Body of pancreas (tissue), 4 donors: ENCODE measurements at regions not wholly inside any gene's neighbourhood (a gene's known extent, or its start where the extent isn't known, plus 50 kb on each side); places are given as distances from the start of the nearest gene placed in this dataset.

Experiments
- ATAC-seq: fragments of 150-250 bp; one replicate; pipeline ENCODE4 v1.9.1; 2016
- DNase-seq, 4 donors: peaks; one replicate each; pipeline ENCODE4 v3.0.0-alpha.2; 2019
- H3K27ac ChIP-seq, 4 donors: fragments of 200-600 bp; sonication (generic); 1 replicate in 3 of 4; 2 replicates in 1 of 4; pipeline versions ENCODE4 v1.5.1 to v1.6.1; 2016 to 2019; ENCODE audit warnings: mild to moderate bottlenecking in 1 of 4, mixed read lengths in 1 of 4, moderate library complexity in 1 of 4
- H3K27me3 ChIP-seq, 2 donors: fragments of 200-600 bp; sonication (generic); one replicate each; pipeline ENCODE4 v1.6.0; 2016; ENCODE audit warnings: mild to moderate bottlenecking in 1 of 2
- H3K36me3 ChIP-seq, 2 donors: fragments of 200-600 bp; sonication (generic); replicated peaks in 1 of 2; 2 replicates each; pipeline ENCODE4 v1.5.1; 2016; ENCODE audit warnings: low read depth in 2 of 2; ENCODE audit not compliant: insufficient read depth in 1 of 2
- H3K4me1 ChIP-seq: fragments of 200-600 bp; sonication (generic); one replicate; pipeline ENCODE4 v1.6.0; 2016
- H3K4me3 ChIP-seq, 2 donors: fragments of 200-600 bp; sonication (generic); 1 replicate in 1 of 2; 2 replicates in 1 of 2; pipeline ENCODE4 v1.5.1; 2016 to 2019
- H3K9me3 ChIP-seq, 3 donors: fragments of 200-600 bp; sonication (generic); 1 replicate in 2 of 3; 2 replicates in 1 of 3; pipeline ENCODE4 v1.5.1; 2016
- POLR2A ChIP-seq, 3 donors: fragments of 450-650 bp; IDR thresholded peaks; one replicate each; pipeline ENCODE4 v1.6.1; 2016; ENCODE audit warnings: antibody characterized with exemption in 3 of 3, mild to moderate bottlenecking in 2 of 3
- WGBS, 2 donors: methylation state at CpG; one replicate each; pipeline ENCODE4 v1.1.5; 2017; 5-methylcytosine and 5-hydroxymethylcytosine counted together
- intact Hi-C: fragments of 100-400 bp; cut with DNase I; formaldehyde crosslinking; loops from one replicate; pipeline ENCODE4 v1.15.1; 2023
- TF ChIP-seq, protein P1 (sequence below), 7 experiments: fragments of 450-650 bp in 4 of 7; fragments of 200-600 bp in 3 of 7; sonication (generic) in 3 of 7; IDR thresholded peaks; one replicate each; pipeline ENCODE4 v1.5.1; 2016 to 2019; ENCODE audit warnings: antibody characterized with exemption in 7 of 7

DNA sequence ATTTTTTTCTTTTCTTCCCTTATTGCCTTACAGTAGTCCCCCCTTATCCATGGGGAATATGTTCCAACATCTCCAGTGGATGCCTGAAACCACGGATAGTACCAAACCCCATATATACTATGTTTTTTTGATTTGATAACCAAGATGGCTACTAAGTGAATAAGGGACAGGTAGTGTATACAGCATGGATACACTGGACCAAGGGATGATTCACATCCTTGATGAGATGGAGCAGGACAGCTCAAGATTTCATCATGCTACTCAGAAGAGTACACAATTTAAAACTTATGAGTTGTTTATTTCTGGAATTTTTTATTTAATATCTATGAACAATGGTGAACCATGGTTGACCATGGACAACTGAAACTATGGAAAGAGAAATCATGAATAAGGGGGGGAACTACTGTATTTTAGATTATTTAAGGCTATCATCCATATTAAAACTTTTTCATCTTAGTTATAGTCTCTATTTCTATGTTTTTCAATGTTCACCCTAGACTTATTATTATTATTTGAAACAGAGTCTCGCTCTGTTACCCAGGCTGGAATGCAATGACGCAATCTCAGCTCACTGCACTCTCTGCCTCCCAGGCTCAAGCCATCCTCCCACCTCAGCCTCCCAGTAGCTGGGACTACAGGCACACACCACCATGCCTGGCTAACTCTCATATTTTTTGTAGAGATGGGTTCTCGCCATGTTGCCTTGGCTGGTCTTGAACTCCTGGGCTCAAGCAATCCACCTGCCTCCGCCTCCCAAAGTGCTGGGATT is 188.0 kb upstream of the PELI2 start:
- DNase-seq: no peak
- Histone ChIP-seq H3K27me3 (no peaks in the 10 kb centered on the region), H3K36me3 (no peaks in the 10 kb centered on the region), H3K4me1 (peaks cover 38% of the 10 kb centered on the region), H3K4me3 (no peak overlapping the region), H3K27ac (no peak overlapping the region), H3K9me3 (no peaks in the 10 kb centered on the region)
- ATAC-seq: no peak
- intact Hi-C loops: no loop called here
- WGBS, 2 donors: 96 to 97% methylated on average over 5 of the region's 5 CpGs
- TF ChIP-seq, protein P1, sequence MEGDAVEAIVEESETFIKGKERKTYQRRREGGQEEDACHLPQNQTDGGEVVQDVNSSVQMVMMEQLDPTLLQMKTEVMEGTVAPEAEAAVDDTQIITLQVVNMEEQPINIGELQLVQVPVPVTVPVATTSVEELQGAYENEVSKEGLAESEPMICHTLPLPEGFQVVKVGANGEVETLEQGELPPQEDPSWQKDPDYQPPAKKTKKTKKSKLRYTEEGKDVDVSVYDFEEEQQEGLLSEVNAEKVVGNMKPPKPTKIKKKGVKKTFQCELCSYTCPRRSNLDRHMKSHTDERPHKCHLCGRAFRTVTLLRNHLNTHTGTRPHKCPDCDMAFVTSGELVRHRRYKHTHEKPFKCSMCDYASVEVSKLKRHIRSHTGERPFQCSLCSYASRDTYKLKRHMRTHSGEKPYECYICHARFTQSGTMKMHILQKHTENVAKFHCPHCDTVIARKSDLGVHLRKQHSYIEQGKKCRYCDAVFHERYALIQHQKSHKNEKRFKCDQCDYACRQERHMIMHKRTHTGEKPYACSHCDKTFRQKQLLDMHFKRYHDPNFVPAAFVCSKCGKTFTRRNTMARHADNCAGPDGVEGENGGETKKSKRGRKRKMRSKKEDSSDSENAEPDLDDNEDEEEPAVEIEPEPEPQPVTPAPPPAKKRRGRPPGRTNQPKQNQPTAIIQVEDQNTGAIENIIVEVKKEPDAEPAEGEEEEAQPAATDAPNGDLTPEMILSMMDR (IDR thresholded peaks at IDR 0.05): no peak
- TF ChIP-seq POLR2A (IDR thresholded peaks at IDR 0.05): no peak

DNA sequence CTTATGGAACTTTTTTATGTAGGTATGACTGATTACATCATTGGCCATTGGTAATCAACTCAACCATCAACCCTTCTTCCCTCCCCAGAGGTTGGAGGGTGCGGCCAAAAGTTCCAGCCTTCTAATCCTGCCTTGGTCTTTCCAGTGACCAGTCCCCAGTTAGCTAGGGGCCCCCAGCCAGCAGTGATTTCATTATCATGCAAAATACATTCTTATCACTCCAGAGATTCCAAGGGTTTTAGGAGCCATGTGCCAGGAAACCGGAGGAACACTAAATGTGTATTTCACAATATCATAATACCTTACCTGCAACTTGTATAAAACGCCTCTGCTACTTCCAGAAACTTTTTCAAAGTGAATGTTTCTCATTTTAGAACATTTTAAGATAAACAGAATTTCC is 181.5 kb upstream of the PELI2 start:
- H3K36me3 ChIP-seq: no peaks in the 10 kb centered on the region
- 36 to 52% methylated on average over 3 of the region's 3 CpGs for WGBS, 2 donors
- no peak for TF ChIP-seq POLR2A (IDR thresholded peaks at IDR 0.05)
- TF ChIP-seq, protein P1 (IDR thresholded peaks at IDR 0.05): no peak
- H3K27ac ChIP-seq: no peak overlapping the region
- peaks cover 11% of the 10 kb centered on the region for H3K4me1 ChIP-seq
- no peak overlapping the region for H3K4me3 ChIP-seq
- intact Hi-C loops: no loop called here
- ATAC-seq: no peak
- H3K9me3 ChIP-seq: no peaks in the 10 kb centered on the region
- H3K27me3 ChIP-seq: no peaks in the 10 kb centered on the region
- no peak for DNase-seq

DNA sequence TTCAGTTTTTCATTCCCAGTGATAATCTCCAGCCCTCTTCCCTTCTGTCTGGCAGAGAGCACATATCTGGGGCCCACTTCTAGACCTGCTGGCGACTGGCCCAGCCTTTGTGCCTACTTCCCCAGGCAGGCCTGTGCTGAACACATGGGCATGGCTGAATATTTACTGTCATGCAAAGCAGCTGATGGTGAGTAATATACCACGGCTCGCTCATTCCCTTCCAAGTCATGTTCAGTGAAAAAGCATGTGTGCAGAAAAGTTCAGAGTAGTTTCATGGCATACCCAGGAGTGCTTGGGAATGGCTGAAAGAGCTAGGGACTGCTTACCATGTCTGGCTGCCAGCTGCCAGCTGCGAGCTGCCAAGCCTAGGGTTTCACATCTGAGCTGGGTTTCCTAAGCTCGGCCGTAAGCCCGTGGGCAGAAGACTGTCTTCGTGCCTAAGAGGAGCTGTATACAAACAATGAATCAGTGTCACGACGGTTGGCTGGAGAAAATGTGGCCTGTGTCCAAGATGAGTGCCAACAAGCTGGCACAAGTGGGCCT is 179.9 kb upstream of the PELI2 start:
- no peak for TF ChIP-seq POLR2A (IDR thresholded peaks at IDR 0.05)
- TF ChIP-seq, protein P1 (IDR thresholded peaks at IDR 0.05): no peak
- ATAC-seq (no peak), DNase-seq (peak in 1 of 4 donors; percentile 41)
- H3K9me3 ChIP-seq: no peaks in the 10 kb centered on the region
- H3K36me3 ChIP-seq: no peaks in the 10 kb centered on the region
- H3K27me3 ChIP-seq: no peaks in the 10 kb centered on the region
- 73 to 82% methylated on average over 10 of the region's 10 CpGs for WGBS, 2 donors
- H3K27ac ChIP-seq: no peak overlapping the region
- H3K4me3 ChIP-seq: no peak overlapping the region
- intact Hi-C loops: no loop called here
- peaks cover 24% of the 10 kb centered on the region for H3K4me1 ChIP-seq

DNA sequence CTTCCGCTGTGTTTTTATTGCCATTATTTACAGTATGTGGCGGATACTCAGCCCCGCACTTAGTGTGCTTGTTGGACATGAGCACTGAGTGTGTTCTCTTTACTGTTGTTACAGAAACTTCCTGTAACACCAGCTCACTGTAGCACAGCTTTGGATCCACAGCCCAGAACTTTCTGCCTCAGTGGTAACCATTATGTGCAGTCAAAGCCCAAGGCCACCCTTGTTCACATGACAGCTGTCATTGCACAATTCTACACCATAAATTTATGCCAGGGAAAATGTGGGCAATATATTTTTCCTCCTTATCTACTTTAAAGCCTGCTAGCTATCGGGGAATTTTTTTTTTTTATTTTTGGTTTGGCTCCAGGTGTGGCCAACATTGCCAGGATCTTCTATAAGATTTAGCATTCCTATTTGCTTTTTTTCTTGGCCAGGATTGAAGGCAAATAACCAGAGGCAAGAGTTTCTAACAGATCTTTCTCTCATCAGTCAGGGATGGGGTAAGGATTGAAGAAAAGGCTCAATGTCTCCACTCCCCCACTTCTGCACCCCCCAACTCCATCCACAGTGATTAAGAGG is 176.0 kb upstream of the PELI2 start:
- TF ChIP-seq POLR2A (IDR thresholded peaks at IDR 0.05): no peak
- TF ChIP-seq, protein P1 (IDR thresholded peaks at IDR 0.05): no peak
- 69 to 70% methylated on average over 4 of the region's 4 CpGs for WGBS, 2 donors
- Histone ChIP-seq H3K9me3 (no peaks in the 10 kb centered on the region), H3K27me3 (no peaks in the 10 kb centered on the region), H3K36me3 (no peaks in the 10 kb centered on the region), H3K4me3 (no peak overlapping the region), H3K4me1 (peaks cover 17% of the 10 kb centered on the region), H3K27ac (no peak overlapping the region)
- intact Hi-C loops: no loop called here
- DNase-seq (peak in 1 of 4 donors; percentile 19), ATAC-seq (no peak)
